Activated naive CD8-positive, alpha-beta T cell treated with anti-CD3 and anti-CD28 coated beads, Interleukin-2, amount 10 ng/mL, durations not matched to agents 7 days and 5 days (primary cell): ENCODE measurements at regions not wholly inside any gene's neighbourhood (a gene's known extent, or its start where the extent isn't known, plus 50 kb on each side); places are given as distances from the start of the nearest gene placed in this dataset.

Source experiments
- ATAC-seq: fragments of 150-1000 bp; cut with Tn5 transposase; one replicate; pipeline ENCODE4 v1.10.0; 2021; ENCODE audit warnings: low read depth, moderate library complexity
- POLR2A ChIA-PET: fragments of 350-600 bp; sonication (Branson Sonifier 250); formaldehyde crosslinking; loops from one replicate; lab custom pipeline; 2021; ENCODE audit warnings: antibody characterized with exemption; lab: Charles Lee
- DNase-seq: peaks from one replicate; pipeline ENCODE4 v3.0.0; 2021
- H3K27ac Mint-ChIP-seq: one replicate; pipeline ENCODE4 v1.8.0; 2022; ENCODE audit warnings: mild to moderate bottlenecking, mixed read lengths
- H3K27me3 Mint-ChIP-seq: one replicate; pipeline ENCODE4 v1.8.0; 2022; ENCODE audit warnings: mild to moderate bottlenecking, moderate library complexity, mixed read lengths
- H3K36me3 Mint-ChIP-seq: one replicate; pipeline ENCODE4 v1.8.0; 2021; ENCODE audit warnings: mild to moderate bottlenecking, mixed read lengths
- H3K4me1 Mint-ChIP-seq: one replicate; pipeline ENCODE4 v1.8.0; 2021; ENCODE audit warnings: mixed read lengths
- H3K4me3 Mint-ChIP-seq: one replicate; pipeline ENCODE4 v1.8.0; 2022; ENCODE audit warnings: mild to moderate bottlenecking, moderate library complexity, mixed read lengths
- H3K9me3 Mint-ChIP-seq: one replicate; pipeline ENCODE4 v1.8.0; 2021; ENCODE audit warnings: mixed read lengths

GRCh38 chr1:69171248-69171647 is 396.5 kb upstream of the LRRC7 start:
- no peaks in the 10 kb centered on the region for H3K36me3 Mint-ChIP-seq
- H3K4me1 Mint-ChIP-seq, result no peaks in the 10 kb centered on the region
- no peak overlapping the region for H3K27ac Mint-ChIP-seq
- ATAC-seq (no peak), DNase-seq (no peak)
- no peak overlapping the region for H3K4me3 Mint-ChIP-seq
- POLR2A ChIA-PET, result no interaction called here
- H3K9me3 Mint-ChIP-seq, result peaks cover 13% of the 10 kb centered on the region
- H3K27me3 Mint-ChIP-seq, result no peaks in the 10 kb centered on the region

- no peaks in the 10 kb centered on the region for H3K4me1 Mint-ChIP-seq
- H3K9me3 Mint-ChIP-seq, result peaks cover 10% of the 10 kb centered on the region
- POLR2A ChIA-PET, result no interaction called here
- DNase-seq (no peak), ATAC-seq (no peak)
- no peaks in the 10 kb centered on the region for H3K27me3 Mint-ChIP-seq
- H3K36me3 Mint-ChIP-seq, result no peaks in the 10 kb centered on the region
- no peak overlapping the region for H3K4me3 Mint-ChIP-seq
- no peak overlapping the region for H3K27ac Mint-ChIP-seq
Observed at GRCh38 chr1:69172003-69173000, 395.4 kb upstream of the LRRC7 start.

GRCh38 chr1:69175053-69175452 is 392.7 kb upstream of the LRRC7 start:
- H3K27me3 Mint-ChIP-seq, result no peaks in the 10 kb centered on the region
- peaks cover 4% of the 10 kb centered on the region for H3K9me3 Mint-ChIP-seq
- no peaks in the 10 kb centered on the region for H3K4me1 Mint-ChIP-seq
- POLR2A ChIA-PET, result no interaction called here
- H3K4me3 Mint-ChIP-seq, result no peak overlapping the region
- no peak overlapping the region for H3K27ac Mint-ChIP-seq
- DNase-seq (no peak), ATAC-seq (no peak)
- H3K36me3 Mint-ChIP-seq, result no peaks in the 10 kb centered on the region

- H3K36me3 Mint-ChIP-seq, result no peaks in the 10 kb centered on the region
- DNase-seq (no peak), ATAC-seq (no peak)
- H3K4me3 Mint-ChIP-seq, result no peak overlapping the region
- no peaks in the 10 kb centered on the region for H3K27me3 Mint-ChIP-seq
- H3K9me3 Mint-ChIP-seq, result no peaks in the 10 kb centered on the region
- H3K4me1 Mint-ChIP-seq, result no peaks in the 10 kb centered on the region
- POLR2A ChIA-PET, result no interaction called here
- no peak overlapping the region for H3K27ac Mint-ChIP-seq
Observed at GRCh38 chr1:69180358-69180757, 387.4 kb upstream of the LRRC7 start.

GRCh38 chr1:69185378-69185777 is 382.3 kb upstream of the LRRC7 start:
- POLR2A ChIA-PET, result no interaction called here
- ATAC-seq, result no peak
- H3K27me3 Mint-ChIP-seq, result no peaks in the 10 kb centered on the region

GRCh38 chr1:69191335-69191734 is 376.4 kb upstream of the LRRC7 start:
- ATAC-seq (no peak), DNase-seq (no peak)
- H3K27ac Mint-ChIP-seq, result no peak overlapping the region
- H3K36me3 Mint-ChIP-seq, result no peaks in the 10 kb centered on the region
- peaks cover 6% of the 10 kb centered on the region for H3K9me3 Mint-ChIP-seq
- H3K4me1 Mint-ChIP-seq, result no peaks in the 10 kb centered on the region
- no peak overlapping the region for H3K4me3 Mint-ChIP-seq
- POLR2A ChIA-PET, result no interaction called here
- no peaks in the 10 kb centered on the region for H3K27me3 Mint-ChIP-seq

More at GRCh38 chr1:69185378-69185777, 382.3 kb upstream of the LRRC7 start:
- H3K4me3 Mint-ChIP-seq, result no peak overlapping the region
- H3K36me3 Mint-ChIP-seq, result no peaks in the 10 kb centered on the region
- no peaks in the 10 kb centered on the region for H3K4me1 Mint-ChIP-seq
- no peak overlapping the region for H3K27ac Mint-ChIP-seq
- DNase-seq, result no peak
- H3K9me3 Mint-ChIP-seq, result no peaks in the 10 kb centered on the region

- DNase-seq, result no peak
- H3K4me1 Mint-ChIP-seq, result no peaks in the 10 kb centered on the region
- H3K27me3 Mint-ChIP-seq, result no peaks in the 10 kb centered on the region
- no peaks in the 10 kb centered on the region for H3K36me3 Mint-ChIP-seq
- no peak for ATAC-seq
- H3K4me3 Mint-ChIP-seq, result no peak overlapping the region
- H3K27ac Mint-ChIP-seq, result no peak overlapping the region
- POLR2A ChIA-PET, result no interaction called here
- H3K9me3 Mint-ChIP-seq, result peaks cover 6% of the 10 kb centered on the region
Observed at GRCh38 chr1:69195136-69195535, 372.6 kb upstream of the LRRC7 start.

GRCh38 chr1:69196071-69196470 is 371.7 kb upstream of the LRRC7 start:
- Mint-ChIP-seq H3K36me3 (no peaks in the 10 kb centered on the region), H3K27ac (no peak overlapping the region), H3K27me3 (no peaks in the 10 kb centered on the region), H3K4me1 (no peaks in the 10 kb centered on the region), H3K9me3 (peaks cover 7% of the 10 kb centered on the region), H3K4me3 (no peak overlapping the region)
- POLR2A ChIA-PET, result no interaction called here
- ATAC-seq (no peak), DNase-seq (no peak)

- no peak overlapping the region for H3K27ac Mint-ChIP-seq
- H3K4me1 Mint-ChIP-seq, result no peaks in the 10 kb centered on the region
- H3K36me3 Mint-ChIP-seq, result no peaks in the 10 kb centered on the region
- peaks cover 3% of the 10 kb centered on the region for H3K9me3 Mint-ChIP-seq
- POLR2A ChIA-PET, result no interaction called here
- no peak for DNase-seq
- no peaks in the 10 kb centered on the region for H3K27me3 Mint-ChIP-seq
- no peak overlapping the region for H3K4me3 Mint-ChIP-seq
- ATAC-seq, result no peak
Observed at GRCh38 chr1:69197816-69198215, 369.9 kb upstream of the LRRC7 start.

- H3K36me3 Mint-ChIP-seq, result no peaks in the 10 kb centered on the region
- H3K9me3 Mint-ChIP-seq, result peaks cover 1% of the 10 kb centered on the region
- ATAC-seq (no peak), DNase-seq (no peak)
- H3K4me3 Mint-ChIP-seq, result no peak overlapping the region
- H3K27me3 Mint-ChIP-seq, result no peaks in the 10 kb centered on the region
- H3K27ac Mint-ChIP-seq, result no peak overlapping the region
- POLR2A ChIA-PET, result no interaction called here
- no peaks in the 10 kb centered on the region for H3K4me1 Mint-ChIP-seq
Observed at GRCh38 chr1:69201716-69202115, 366.0 kb upstream of the LRRC7 start.

GRCh38 chr1:69203166-69203565 is 364.6 kb upstream of the LRRC7 start:
- H3K27me3 Mint-ChIP-seq, result no peaks in the 10 kb centered on the region
- H3K4me3 Mint-ChIP-seq, result no peak overlapping the region
- H3K4me1 Mint-ChIP-seq, result no peaks in the 10 kb centered on the region
- H3K36me3 Mint-ChIP-seq, result no peaks in the 10 kb centered on the region
- ATAC-seq, result no peak
- peaks cover 1% of the 10 kb centered on the region for H3K9me3 Mint-ChIP-seq
- POLR2A ChIA-PET, result no interaction called here
- no peak overlapping the region for H3K27ac Mint-ChIP-seq
- no peak for DNase-seq

GRCh38 chr1:69213644-69214043 is 354.1 kb upstream of the LRRC7 start:
- Mint-ChIP-seq H3K4me3 (no peak overlapping the region), H3K9me3 (peaks cover 2% of the 10 kb centered on the region), H3K27ac (no peak overlapping the region), H3K36me3 (no peaks in the 10 kb centered on the region), H3K27me3 (no peaks in the 10 kb centered on the region), H3K4me1 (no peaks in the 10 kb centered on the region)
- POLR2A ChIA-PET, result no interaction called here
- DNase-seq (no peak), ATAC-seq (no peak)

- Mint-ChIP-seq H3K9me3 (peaks cover 4% of the 10 kb centered on the region), H3K4me1 (no peaks in the 10 kb centered on the region), H3K36me3 (no peaks in the 10 kb centered on the region), H3K27me3 (no peaks in the 10 kb centered on the region), H3K4me3 (no peak overlapping the region), H3K27ac (no peak overlapping the region)
- DNase-seq (no peak), ATAC-seq (no peak)
- POLR2A ChIA-PET, result no interaction called here
Observed at GRCh38 chr1:69215883-69216282, 351.8 kb upstream of the LRRC7 start.

- Mint-ChIP-seq H3K9me3 (peaks cover 3% of the 10 kb centered on the region), H3K4me1 (no peaks in the 10 kb centered on the region), H3K27me3 (no peaks in the 10 kb centered on the region), H3K27ac (no peak overlapping the region), H3K36me3 (no peaks in the 10 kb centered on the region), H3K4me3 (no peak overlapping the region)
- no peak for ATAC-seq
- DNase-seq, result no peak
- POLR2A ChIA-PET, result no interaction called here
Observed at GRCh38 chr1:69220672-69221071, 347.1 kb upstream of the LRRC7 start.
